VCaP (cell line): ENCODE measurements at regions not wholly inside any gene's neighbourhood (a gene's known extent, or its start where the extent isn't known, plus 50 kb on each side); places are given as distances from the start of the nearest gene placed in this dataset.
"Not testable (repeated sequence)": the region's sequence is repeated elsewhere in the genome, so short reads cannot be mapped to it uniquely, and the experiment has no call there.

Source experiments
- H3K27ac ChIP-seq: fragments of 450-650 bp; 2 replicates; pipeline ENCODE4 v1.5.1; 2017
- TF ChIP-seq, protein P1 (sequence below): fragments of 450-650 bp; conservative IDR thresholded peaks from 2 replicates; pipeline ENCODE4 v1.5.1; 2017; ENCODE audit warnings: mild to moderate bottlenecking, moderate library complexity

DNA sequence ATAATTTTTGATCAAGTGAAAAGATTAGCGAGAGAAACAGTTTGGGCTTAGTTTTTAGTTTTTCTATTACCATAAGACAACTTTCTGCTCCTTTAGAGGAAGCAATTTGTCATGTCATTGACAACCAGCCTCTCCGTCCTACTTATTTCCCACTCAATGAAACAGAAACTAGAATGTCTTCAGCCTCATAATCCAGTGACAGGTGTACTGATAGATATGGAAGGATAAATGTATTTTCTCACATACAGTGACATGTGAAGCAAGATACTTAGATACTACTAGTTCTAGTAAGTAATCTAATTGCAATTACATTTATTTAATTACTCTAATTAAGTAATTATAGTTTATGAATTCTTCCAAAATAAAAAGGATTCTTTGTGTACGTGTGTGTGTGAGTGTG is 429.7 kb downstream of the CDH10 start:
- no peak overlapping the region for H3K27ac ChIP-seq
- TF ChIP-seq, protein P1, sequence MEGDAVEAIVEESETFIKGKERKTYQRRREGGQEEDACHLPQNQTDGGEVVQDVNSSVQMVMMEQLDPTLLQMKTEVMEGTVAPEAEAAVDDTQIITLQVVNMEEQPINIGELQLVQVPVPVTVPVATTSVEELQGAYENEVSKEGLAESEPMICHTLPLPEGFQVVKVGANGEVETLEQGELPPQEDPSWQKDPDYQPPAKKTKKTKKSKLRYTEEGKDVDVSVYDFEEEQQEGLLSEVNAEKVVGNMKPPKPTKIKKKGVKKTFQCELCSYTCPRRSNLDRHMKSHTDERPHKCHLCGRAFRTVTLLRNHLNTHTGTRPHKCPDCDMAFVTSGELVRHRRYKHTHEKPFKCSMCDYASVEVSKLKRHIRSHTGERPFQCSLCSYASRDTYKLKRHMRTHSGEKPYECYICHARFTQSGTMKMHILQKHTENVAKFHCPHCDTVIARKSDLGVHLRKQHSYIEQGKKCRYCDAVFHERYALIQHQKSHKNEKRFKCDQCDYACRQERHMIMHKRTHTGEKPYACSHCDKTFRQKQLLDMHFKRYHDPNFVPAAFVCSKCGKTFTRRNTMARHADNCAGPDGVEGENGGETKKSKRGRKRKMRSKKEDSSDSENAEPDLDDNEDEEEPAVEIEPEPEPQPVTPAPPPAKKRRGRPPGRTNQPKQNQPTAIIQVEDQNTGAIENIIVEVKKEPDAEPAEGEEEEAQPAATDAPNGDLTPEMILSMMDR = no peak

DNA sequence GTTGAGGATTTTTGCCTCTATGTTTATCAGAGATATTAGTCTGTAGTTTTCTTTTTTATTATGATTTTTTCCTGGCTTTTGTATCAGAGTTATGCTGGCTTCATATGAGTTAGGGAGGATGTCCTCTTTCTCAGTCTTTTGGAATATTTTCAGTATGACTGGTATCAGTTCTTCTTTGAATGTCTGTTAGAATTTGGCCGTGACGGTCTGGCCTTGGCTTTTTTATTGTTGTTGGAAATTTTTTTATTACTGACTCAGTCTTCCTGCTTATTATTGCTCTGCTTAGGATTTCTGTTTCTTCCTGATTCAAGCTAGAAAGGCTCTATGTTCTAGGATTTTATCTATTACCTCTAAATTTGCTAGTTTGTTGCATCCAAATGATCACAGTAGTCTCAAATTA is 421.9 kb downstream of the CDH10 start:
- TF ChIP-seq, protein P1 = no peak
- no peak overlapping the region for H3K27ac ChIP-seq

DNA sequence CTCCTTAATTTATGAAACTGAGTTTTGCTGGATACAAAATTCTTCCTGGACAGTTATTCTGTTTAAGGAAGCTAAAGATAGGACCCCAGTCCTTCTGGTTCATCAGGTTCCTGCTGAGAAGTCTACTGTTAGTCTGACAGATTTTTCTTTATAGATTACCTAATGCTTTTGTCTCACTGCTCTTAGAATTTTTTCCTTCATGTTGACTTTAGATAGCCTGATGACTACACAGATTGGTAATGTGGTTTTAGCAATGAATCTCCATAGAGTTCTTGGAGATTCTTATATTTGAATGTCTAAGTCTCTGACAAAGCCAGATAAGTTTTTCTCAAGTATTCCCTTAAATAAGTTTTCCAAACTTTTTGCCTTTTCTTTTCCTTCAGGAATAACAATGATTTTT is 419.7 kb downstream of the CDH10 start:
- TF ChIP-seq, protein P1 = no peak
- no peak overlapping the region for H3K27ac ChIP-seq

DNA sequence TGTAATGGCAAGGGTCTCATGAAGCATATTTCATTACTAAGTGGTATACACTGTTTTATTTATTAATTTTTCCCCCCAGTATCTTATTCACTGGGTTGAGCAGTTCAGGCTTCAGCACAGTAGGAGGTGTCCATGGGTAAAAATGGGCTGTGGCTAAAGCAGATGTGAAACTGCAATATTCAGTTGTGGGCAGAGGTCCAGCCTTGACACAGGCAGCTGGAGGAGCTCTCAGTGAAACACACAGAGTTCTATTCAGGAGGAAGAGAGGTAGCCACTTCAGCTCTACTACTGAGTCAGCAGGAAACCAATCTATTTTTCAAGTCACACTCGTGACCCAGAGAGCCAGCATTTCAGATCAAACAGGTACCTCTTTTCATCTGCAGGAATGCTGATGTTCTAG is 418.3 kb downstream of the CDH10 start:
- no peak overlapping the region for H3K27ac ChIP-seq
- TF ChIP-seq, protein P1 = no peak

DNA sequence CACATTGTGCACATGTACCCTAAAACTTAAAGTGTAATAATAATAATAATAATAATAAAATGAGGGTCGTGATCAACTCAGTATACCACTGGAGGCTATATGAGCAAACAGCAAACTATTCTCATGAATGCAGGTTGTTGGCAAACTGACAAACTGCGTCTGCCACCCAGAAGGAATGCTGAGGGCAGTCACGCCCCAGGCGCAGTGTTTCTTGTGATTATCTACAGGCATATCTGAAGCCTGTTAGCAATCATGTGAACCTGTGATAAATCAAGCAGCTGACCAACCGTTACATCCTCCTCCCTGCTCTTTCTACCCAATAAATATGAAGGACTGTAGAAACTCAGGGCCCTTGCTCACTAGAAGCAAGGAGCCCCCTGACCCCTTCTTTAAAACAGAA is 416.9 kb downstream of the CDH10 start:
- not testable (repeated sequence) for H3K27ac ChIP-seq

DNA sequence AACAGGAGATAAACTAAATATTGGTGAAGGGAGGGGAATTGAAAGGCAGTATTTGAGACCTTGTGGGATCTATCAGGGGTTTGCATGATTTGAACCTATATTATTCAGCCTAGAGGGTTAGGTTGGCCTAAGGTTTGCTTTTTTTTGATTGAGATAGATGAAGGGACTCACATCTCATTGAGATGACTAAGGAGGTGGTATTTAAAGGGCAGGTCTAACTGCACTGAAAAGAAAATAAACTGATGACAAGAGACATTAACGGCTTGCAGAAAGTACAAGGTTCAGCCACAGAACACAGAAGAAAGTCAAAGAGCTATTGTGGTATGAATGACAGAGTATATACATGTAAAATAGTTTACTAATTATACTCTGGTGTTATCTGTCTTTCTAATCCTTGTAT is 412.7 kb downstream of the CDH10 start:
- H3K27ac ChIP-seq = no peak overlapping the region
- TF ChIP-seq, protein P1 = no peak

DNA sequence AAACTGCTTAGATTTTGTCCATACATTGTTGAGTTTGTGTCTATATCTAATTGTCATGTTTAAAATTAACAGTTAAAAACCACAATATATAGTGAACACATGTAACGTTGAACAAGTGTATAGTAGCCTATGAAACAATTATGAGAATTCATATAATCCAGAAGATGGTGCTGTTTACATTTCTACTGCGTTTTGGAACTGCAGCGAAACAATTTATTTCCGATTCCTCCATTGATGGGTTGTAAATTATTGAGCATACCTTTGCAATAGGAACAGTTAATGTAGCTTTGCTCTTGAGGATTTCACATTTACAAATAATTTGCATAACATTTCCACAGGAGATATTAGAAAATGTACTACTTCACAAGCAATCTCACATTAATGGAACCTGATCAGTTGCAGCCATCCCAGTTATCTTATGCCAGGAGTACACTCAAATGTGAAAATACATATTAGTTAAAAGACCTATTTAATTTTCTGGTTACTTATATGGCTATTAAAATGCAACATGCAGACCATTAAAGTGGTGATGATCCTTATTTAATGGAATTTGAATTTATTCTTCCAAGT is 411.8 kb downstream of the CDH10 start:
- TF ChIP-seq, protein P1 = peak; percentile 76
- no peak overlapping the region for H3K27ac ChIP-seq

DNA sequence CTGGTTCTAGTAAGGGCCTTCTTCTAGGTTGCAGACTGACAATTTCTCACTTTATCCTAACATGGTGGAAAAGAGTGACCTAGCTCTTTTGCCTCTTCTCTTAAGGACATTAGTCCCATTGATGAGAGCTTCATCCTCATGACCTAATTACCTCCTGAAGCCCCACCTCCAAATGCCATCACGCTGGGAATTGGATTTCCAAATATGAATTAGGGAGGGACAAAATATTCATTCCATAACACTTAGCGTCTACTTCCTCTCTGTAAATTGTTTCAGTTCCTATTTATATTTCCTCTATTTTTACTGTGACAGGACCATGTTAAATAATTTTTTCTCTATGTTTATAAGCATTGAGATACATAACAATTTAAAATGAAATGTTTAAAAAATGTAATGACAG is 408.8 kb downstream of the CDH10 start:
- H3K27ac ChIP-seq = no peak overlapping the region
- TF ChIP-seq, protein P1 = no peak
